ENCODE measurements at regions not wholly inside any gene's neighbourhood (a gene's known extent, or its start where the extent isn't known, plus 50 kb on each side); places are given as distances from the start of the nearest gene placed in this dataset.

- TF ChIP-seq CTCF (conservative IDR thresholded peaks at IDR 0.05 in 1 of 2, IDR thresholded peaks at IDR 0.05 in 1 of 2; ENCODE audit: extremely low read depth in 1 of 2, insufficient read depth in 1 of 2, low read depth in 1 of 2, low read length in 2 of 2) (no peak), EZH2 (IDR thresholded peaks at IDR 0.05; ENCODE audit: borderline replicate concordance, low read length) (no peak)
These were observed 743.4 kb downstream of the UQCRFS1 start for GRCh38 chr19:28469544-28469943.

Measured in mammary epithelial cell (primary cell).